IgD-negative memory B cell (primary cell): ENCODE measurements at regions not wholly inside any gene's neighbourhood (a gene's known extent, or its start where the extent isn't known, plus 50 kb on each side); places are given as distances from the start of the nearest gene placed in this dataset.
A peak's percentile ranks its signal among the peaks of the same experiment; 100 is the strongest.

Experiments used
- H3K27ac Mint-ChIP-seq, 3 donors: one replicate each; pipeline ENCODE4 v1.8.0; 2020 to 2022; ENCODE audit warnings: mild to moderate bottlenecking in 3 of 3, mixed read lengths in 3 of 3, moderate library complexity in 1 of 3
- H3K27me3 Mint-ChIP-seq: one replicate; pipeline ENCODE4 v1.8.0; 2021; ENCODE audit warnings: mixed read lengths
- H3K36me3 Mint-ChIP-seq: one replicate; pipeline ENCODE4 v1.8.0; 2020; ENCODE audit warnings: mild to moderate bottlenecking, mixed read lengths
- H3K4me1 Mint-ChIP-seq, 3 donors: one replicate each; pipeline ENCODE4 v1.8.0; 2020 to 2022; ENCODE audit warnings: mixed read lengths in 3 of 3, mild to moderate bottlenecking in 1 of 3
- H3K4me3 Mint-ChIP-seq, 4 donors: one replicate each; pipeline ENCODE4 v1.8.0; 2020 to 2022; ENCODE audit warnings: mild to moderate bottlenecking in 4 of 4, mixed read lengths in 4 of 4, moderate library complexity in 3 of 4
- H3K9me3 Mint-ChIP-seq, 3 donors: one replicate each; pipeline ENCODE4 v1.8.0; 2020 to 2021; ENCODE audit warnings: mixed read lengths in 3 of 3, mild to moderate bottlenecking in 1 of 3

- H3K9me3 Mint-ChIP-seq: no peaks in the 10 kb centered on the region
- no peaks in the 10 kb centered on the region for H3K36me3 Mint-ChIP-seq
- no peak overlapping the region for H3K27ac Mint-ChIP-seq
- peaks cover 5% of the 10 kb centered on the region for H3K27me3 Mint-ChIP-seq
- peaks cover 0 to 2% (median 0%) of the 10 kb centered on the region in 3 donors for H3K4me1 Mint-ChIP-seq
- H3K4me3 Mint-ChIP-seq: no peak overlapping the region
Measured at GRCh38 chr3:159171333-159171732, 369.5 kb downstream of the MFSD1 start.

DNA sequence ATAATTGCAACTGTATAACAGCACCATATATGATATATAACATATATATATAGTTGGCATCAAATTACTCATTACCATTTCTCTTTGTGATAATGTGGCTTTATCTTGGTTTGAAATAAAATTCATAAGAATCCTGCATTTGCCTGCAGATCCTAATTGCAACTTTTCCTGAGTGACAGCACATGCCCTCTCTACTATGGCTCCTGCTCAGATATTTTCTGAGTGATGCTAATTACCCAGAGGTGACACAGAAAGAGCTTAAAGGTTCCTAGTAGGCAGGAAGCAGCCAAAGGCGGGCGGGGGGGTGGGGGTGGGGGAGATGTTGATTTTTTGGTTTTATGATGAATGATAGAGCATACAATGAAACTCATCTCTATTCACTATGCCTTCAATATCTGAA lies 370.6 kb downstream of the MFSD1 start:
- peaks cover 0 to 2% (median 0%) of the 10 kb centered on the region in 3 donors for H3K4me1 Mint-ChIP-seq
- H3K27me3 Mint-ChIP-seq: peaks cover 5% of the 10 kb centered on the region
- H3K27ac Mint-ChIP-seq: no peak overlapping the region
- no peaks in the 10 kb centered on the region for H3K36me3 Mint-ChIP-seq
- H3K4me3 Mint-ChIP-seq: no peak overlapping the region
- H3K9me3 Mint-ChIP-seq: no peaks in the 10 kb centered on the region

- no peak overlapping the region for H3K27ac Mint-ChIP-seq
- no peaks in the 10 kb centered on the region for H3K36me3 Mint-ChIP-seq
- H3K9me3 Mint-ChIP-seq: no peaks in the 10 kb centered on the region
- no peaks in the 10 kb centered on the region for H3K4me1 Mint-ChIP-seq
- peaks cover 5% of the 10 kb centered on the region for H3K27me3 Mint-ChIP-seq
- H3K4me3 Mint-ChIP-seq: no peak overlapping the region
Measured at GRCh38 chr3:159174715-159175692, 373.1 kb downstream of the MFSD1 start.

- Mint-ChIP-seq H3K27ac (no peak overlapping the region), H3K27me3 (peaks cover 3% of the 10 kb centered on the region), H3K36me3 (peaks cover 4% of the 10 kb centered on the region), H3K4me3 (no peak overlapping the region), H3K4me1 (peaks cover 0 to 4% (median 2%) of the 10 kb centered on the region in 3 donors), H3K9me3 (peaks cover 0 to 1% (median 0%) of the 10 kb centered on the region in 3 donors)
Measured at GRCh38 chr3:159178209-159178897, 376.5 kb downstream of the MFSD1 start.

DNA sequence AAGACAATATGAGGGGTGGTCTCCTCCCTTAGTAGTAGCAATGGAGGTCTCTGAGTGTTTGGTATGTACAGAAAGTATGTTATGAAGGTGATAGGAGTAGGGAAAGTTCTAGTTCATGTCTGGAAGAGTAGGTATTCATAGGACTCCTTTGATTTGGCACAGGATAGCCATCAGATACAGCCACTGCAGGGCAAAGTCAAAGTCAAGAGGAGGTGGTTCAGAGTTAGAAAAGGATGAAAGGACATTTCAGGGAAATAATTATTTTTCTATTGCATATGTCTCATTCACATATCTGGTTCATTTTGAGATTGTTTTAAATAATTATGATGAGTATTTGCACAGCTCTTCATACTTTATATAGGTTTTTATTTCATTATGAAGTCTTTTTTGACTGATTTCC lies 381.1 kb downstream of the MFSD1 start:
- Mint-ChIP-seq H3K36me3 (peaks cover 4% of the 10 kb centered on the region), H3K9me3 (peaks cover 0 to 1% (median 0%) of the 10 kb centered on the region in 3 donors), H3K4me1 (peaks cover 19 to 32% (median 27%) of the 10 kb centered on the region in 3 donors), H3K27me3 (no peaks in the 10 kb centered on the region), H3K4me3 (no peak overlapping the region), H3K27ac (peak overlapping the region in 1 of 3 donors; percentile 71)

GRCh38 chr3:159185443-159186050 lies 383.7 kb downstream of the MFSD1 start:
- Mint-ChIP-seq H3K9me3 (peaks cover 0 to 1% (median 0%) of the 10 kb centered on the region in 3 donors), H3K4me3 (peak overlapping the region; percentile 6 to 93 (median 50)), H3K27ac (peak overlapping the region in 2 of 3 donors; percentile 5 to 17)

DNA sequence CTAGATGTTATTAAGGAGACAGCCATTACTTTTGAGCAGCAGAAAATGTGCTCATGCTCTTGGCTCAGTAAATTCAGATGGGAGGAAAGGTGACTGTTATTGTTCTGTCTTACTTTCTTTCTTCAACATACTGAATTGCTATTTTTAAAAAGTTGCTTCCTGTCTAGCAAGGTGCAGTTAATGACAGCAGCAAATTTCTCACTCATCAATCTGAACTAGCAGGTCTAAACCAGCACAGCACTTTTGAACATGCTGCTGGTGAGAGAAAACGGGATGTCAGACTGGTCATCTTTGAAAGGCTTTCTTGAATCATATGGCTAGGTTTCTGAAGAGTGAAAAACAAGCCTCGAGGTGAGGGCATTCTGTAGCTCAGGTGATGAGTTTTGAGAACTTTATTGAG lies 384.7 kb downstream of the MFSD1 start:
- H3K27ac Mint-ChIP-seq: peak overlapping the region in 2 of 3 donors; percentile 14 to 34
- peak overlapping the region in 2 of 4 donors; percentile 23 to 93 for H3K4me3 Mint-ChIP-seq
- peaks cover 19 to 30% (median 24%) of the 10 kb centered on the region in 3 donors for H3K4me1 Mint-ChIP-seq
- H3K36me3 Mint-ChIP-seq: peaks cover 2% of the 10 kb centered on the region
- H3K9me3 Mint-ChIP-seq: no peaks in the 10 kb centered on the region
- no peaks in the 10 kb centered on the region for H3K27me3 Mint-ChIP-seq

More at GRCh38 chr3:159185443-159186050, 383.7 kb downstream of the MFSD1 start:
- Mint-ChIP-seq H3K27me3 (no peaks in the 10 kb centered on the region), H3K36me3 (peaks cover 4% of the 10 kb centered on the region), H3K4me1 (peaks cover 19 to 32% (median 27%) of the 10 kb centered on the region in 3 donors)

GRCh38 chr3:159187232-159187631 lies 385.4 kb downstream of the MFSD1 start:
- no peaks in the 10 kb centered on the region for H3K27me3 Mint-ChIP-seq
- H3K36me3 Mint-ChIP-seq: no peaks in the 10 kb centered on the region
- peaks cover 19 to 28% (median 24%) of the 10 kb centered on the region in 3 donors for H3K4me1 Mint-ChIP-seq
- H3K9me3 Mint-ChIP-seq: no peaks in the 10 kb centered on the region
- H3K27ac Mint-ChIP-seq: peak overlapping the region in 1 of 3 donors; percentile 14
- peak overlapping the region in 1 of 4 donors; percentile 75 for H3K4me3 Mint-ChIP-seq

- Mint-ChIP-seq H3K27ac (peak overlapping the region in 1 of 3 donors; percentile 65), H3K4me3 (peak overlapping the region in 1 of 4 donors; percentile 75), H3K9me3 (no peaks in the 10 kb centered on the region), H3K36me3 (no peaks in the 10 kb centered on the region), H3K4me1 (peaks cover 19 to 28% (median 24%) of the 10 kb centered on the region in 3 donors), H3K27me3 (no peaks in the 10 kb centered on the region)
Measured at GRCh38 chr3:159187706-159188105, 385.9 kb downstream of the MFSD1 start.

DNA sequence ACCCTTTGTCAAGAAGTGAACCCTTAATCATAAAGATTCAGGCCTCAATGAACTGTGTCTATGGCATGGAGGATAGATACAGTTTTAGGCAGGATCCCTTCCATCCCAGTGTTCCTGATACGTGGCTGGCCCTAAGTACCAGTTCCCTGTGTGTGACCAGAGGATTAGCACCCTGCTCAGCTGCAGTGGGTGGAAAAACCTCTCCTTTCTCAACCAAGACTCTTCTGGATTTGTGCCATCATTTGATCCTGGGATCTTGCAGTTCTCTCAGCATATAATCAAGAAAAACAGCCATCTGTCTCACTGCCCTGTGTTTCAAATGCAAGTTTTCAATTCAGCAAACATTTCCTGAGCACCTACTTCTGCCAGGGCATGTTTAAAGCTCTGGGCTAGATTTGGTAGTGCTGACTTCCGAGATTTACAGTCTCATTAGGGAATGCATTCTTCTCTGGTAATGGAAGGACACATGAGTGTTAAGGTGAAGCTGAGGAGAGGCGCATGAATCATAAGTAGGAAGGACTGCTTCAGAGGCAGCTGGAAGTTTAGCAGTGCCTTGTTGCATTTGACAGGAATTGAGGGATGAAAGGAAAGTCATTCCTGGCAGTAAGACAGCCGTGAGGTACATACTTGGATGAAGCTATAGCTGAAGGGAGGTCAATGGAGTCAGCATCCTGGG lies 388.3 kb downstream of the MFSD1 start:
- Mint-ChIP-seq H3K27me3 (no peaks in the 10 kb centered on the region), H3K9me3 (peaks cover 0 to 2% (median 0%) of the 10 kb centered on the region in 3 donors), H3K4me3 (no peak overlapping the region), H3K36me3 (no peaks in the 10 kb centered on the region), H3K27ac (no peak overlapping the region), H3K4me1 (peaks cover 19 to 24% (median 22%) of the 10 kb centered on the region in 3 donors)

- Mint-ChIP-seq H3K4me1 (peaks cover 11 to 12% (median 12%) of the 10 kb centered on the region in 3 donors), H3K4me3 (no peak overlapping the region), H3K36me3 (no peaks in the 10 kb centered on the region), H3K27ac (no peak overlapping the region), H3K27me3 (no peaks in the 10 kb centered on the region), H3K9me3 (peaks cover 0 to 2% (median 0%) of the 10 kb centered on the region in 3 donors)
Measured at GRCh38 chr3:159191447-159191846, 389.6 kb downstream of the MFSD1 start.

- Mint-ChIP-seq H3K9me3 (peaks cover 0 to 8% (median 6%) of the 10 kb centered on the region in 3 donors), H3K4me1 (peaks cover 5 to 12% (median 12%) of the 10 kb centered on the region in 3 donors), H3K27ac (no peak overlapping the region), H3K27me3 (peaks cover 3% of the 10 kb centered on the region), H3K4me3 (peak overlapping the region in 1 of 4 donors; percentile 14), H3K36me3 (no peaks in the 10 kb centered on the region)
Measured at GRCh38 chr3:159196359-159196758, 394.5 kb downstream of the MFSD1 start.

GRCh38 chr3:159200176-159200575 lies 398.3 kb downstream of the MFSD1 start:
- Mint-ChIP-seq H3K4me3 (no peak overlapping the region), H3K27ac (no peak overlapping the region), H3K27me3 (peaks cover 3% of the 10 kb centered on the region), H3K36me3 (no peaks in the 10 kb centered on the region), H3K9me3 (peaks cover 0 to 6% (median 6%) of the 10 kb centered on the region in 3 donors), H3K4me1 (peaks cover 5 to 19% (median 13%) of the 10 kb centered on the region in 3 donors)

DNA sequence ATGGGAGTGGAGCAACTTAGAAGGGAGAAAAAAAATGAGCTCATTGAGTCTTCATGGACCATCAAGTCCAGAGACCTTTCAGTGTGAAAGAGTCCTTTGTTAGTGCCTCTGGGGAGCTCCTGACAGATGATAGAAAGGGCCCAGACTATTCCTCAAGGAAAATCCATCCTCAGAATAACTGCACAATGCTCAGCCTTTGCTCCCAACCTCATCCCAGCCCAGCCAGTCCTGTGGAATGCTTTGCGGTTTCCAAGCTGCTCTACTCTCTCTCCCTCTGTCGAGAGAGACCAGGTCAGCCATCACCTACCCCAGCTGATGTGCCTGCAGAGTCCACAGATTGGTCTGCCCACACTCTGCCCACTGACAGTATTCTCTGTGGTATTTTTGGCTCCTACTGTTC lies 406.2 kb downstream of the MFSD1 start:
- Mint-ChIP-seq H3K27ac (no peak overlapping the region), H3K4me3 (no peak overlapping the region), H3K36me3 (no peaks in the 10 kb centered on the region), H3K27me3 (peaks cover 5% of the 10 kb centered on the region), H3K9me3 (peaks cover 0 to 11% (median 2%) of the 10 kb centered on the region in 3 donors), H3K4me1 (peaks cover 0 to 4% (median 1%) of the 10 kb centered on the region in 3 donors)
